ENCODE measurements at regions not wholly inside any gene's neighbourhood (a gene's known extent, or its start where the extent isn't known, plus 50 kb on each side); places are given as distances from the start of the nearest gene placed in this dataset.

DNA sequence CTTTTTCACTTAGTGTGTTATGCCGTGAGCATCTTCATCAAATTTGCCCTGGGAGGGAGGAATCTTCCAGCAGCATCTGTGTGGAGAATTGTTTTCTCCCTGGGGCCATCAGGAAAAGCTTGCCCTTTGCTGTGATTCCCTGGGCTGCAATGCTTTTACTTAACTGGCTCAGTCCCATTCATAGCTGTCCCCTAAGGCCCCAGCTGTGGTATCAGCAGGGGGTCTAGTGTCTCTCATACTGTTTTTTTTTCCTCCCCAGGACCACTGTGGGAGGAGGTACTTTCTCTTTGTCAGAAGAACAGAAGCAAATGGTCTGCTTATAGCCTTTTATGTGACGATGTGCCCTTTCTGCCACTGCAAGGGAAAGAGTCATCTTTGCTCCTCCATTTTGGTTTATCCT, 176.8 kb upstream of the CELF4 start:
- Histone ChIP-seq H3K27me3 (no peaks in the 10 kb centered on the region), H3K27ac (no peak overlapping the region), H3K9me3 (no peaks in the 10 kb centered on the region), H3K36me3 (no peaks in the 10 kb centered on the region), H3K4me3 (no peak overlapping the region), H3K4me1 (no peaks in the 10 kb centered on the region)
- no peak for DNase-seq (ENCODE audit: low spot score in 2 of 2)
- WGBS, 2 donors: 52 to 53% methylated on average over 2 of the region's 2 CpGs
- TF ChIP-seq POLR2A (IDR thresholded peaks at IDR 0.05) (no peak), EP300 (IDR thresholded peaks at IDR 0.05) (no peak)
- TF ChIP-seq, protein P1, sequence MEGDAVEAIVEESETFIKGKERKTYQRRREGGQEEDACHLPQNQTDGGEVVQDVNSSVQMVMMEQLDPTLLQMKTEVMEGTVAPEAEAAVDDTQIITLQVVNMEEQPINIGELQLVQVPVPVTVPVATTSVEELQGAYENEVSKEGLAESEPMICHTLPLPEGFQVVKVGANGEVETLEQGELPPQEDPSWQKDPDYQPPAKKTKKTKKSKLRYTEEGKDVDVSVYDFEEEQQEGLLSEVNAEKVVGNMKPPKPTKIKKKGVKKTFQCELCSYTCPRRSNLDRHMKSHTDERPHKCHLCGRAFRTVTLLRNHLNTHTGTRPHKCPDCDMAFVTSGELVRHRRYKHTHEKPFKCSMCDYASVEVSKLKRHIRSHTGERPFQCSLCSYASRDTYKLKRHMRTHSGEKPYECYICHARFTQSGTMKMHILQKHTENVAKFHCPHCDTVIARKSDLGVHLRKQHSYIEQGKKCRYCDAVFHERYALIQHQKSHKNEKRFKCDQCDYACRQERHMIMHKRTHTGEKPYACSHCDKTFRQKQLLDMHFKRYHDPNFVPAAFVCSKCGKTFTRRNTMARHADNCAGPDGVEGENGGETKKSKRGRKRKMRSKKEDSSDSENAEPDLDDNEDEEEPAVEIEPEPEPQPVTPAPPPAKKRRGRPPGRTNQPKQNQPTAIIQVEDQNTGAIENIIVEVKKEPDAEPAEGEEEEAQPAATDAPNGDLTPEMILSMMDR (IDR thresholded peaks at IDR 0.05): no peak

DNA sequence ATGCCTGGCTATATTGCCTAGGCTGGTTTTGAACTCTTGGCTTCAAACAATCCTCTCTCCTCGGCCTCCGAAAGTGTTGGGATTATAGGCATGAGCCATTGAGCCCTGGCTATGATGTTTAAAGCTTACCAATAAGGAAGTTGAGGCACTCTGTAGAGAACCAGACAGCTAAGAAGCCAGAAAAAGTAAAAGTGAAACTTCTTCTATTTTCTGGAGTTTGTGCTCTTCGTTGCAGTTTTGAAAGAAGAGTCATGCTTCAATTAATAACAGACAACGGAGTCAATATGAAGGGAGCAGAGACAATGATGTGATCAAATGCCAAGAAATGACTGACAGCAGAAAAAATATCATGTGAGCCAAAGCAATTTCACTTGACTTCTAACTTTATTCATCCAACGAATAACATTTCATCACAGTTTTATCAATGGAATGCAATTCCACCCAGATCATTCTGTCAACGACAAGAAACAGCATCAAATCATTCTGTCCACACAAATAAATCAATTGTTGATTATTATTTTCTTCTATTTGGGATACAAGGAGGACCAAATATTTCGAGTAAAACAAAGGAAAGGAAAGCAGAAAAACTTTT, 175.5 kb upstream of the CELF4 start:
- Histone ChIP-seq H3K9me3 (no peaks in the 10 kb centered on the region), H3K36me3 (no peaks in the 10 kb centered on the region), H3K4me3 (peak overlapping the region in 1 of 4 donors; percentile 3), H3K27me3 (no peaks in the 10 kb centered on the region), H3K4me1 (no peaks in the 10 kb centered on the region), H3K27ac (no peak overlapping the region)
- WGBS, 2 donors: 44% methylated on average over 7 of the region's 7 CpGs
- DNase-seq (ENCODE audit: low spot score in 2 of 2): no peak
- TF ChIP-seq POLR2A (IDR thresholded peaks at IDR 0.05) (no peak), EP300 (IDR thresholded peaks at IDR 0.05) (no peak)
- TF ChIP-seq, protein P1 (IDR thresholded peaks at IDR 0.05): no peak

DNA sequence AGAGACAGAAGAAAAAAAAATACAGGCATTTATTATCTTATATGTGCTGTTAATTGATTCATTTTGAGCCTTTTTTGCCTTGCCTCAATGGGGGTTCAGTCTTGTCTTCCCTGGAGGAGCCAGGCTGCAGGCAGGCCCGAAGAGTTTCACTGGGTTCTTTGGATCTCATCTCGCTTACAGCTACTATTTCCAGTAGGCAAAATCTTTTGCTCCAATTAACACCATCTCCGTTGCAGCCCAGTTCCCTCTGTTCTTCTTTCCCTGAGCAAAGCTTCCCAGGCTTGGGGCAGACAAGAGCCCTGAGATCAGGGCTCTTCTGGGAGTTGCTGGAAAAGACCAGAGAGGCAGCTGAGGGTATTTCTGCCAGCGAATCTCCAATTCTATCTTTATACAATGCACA, 168.8 kb upstream of the CELF4 start:
- DNase-seq (ENCODE audit: low spot score in 2 of 2): no peak
- WGBS, 2 donors: 77 to 89% methylated on average over 4 of the region's 4 CpGs
- no peak overlapping the region for H3K4me3 ChIP-seq
- H3K36me3 ChIP-seq: no peaks in the 10 kb centered on the region
- TF ChIP-seq, protein P1 (IDR thresholded peaks at IDR 0.05): no peak
- no peak for TF ChIP-seq POLR2A (IDR thresholded peaks at IDR 0.05)
- TF ChIP-seq EP300 (IDR thresholded peaks at IDR 0.05): no peak
- H3K27ac ChIP-seq: no peak overlapping the region
- no peaks in the 10 kb centered on the region for H3K27me3 ChIP-seq
- H3K9me3 ChIP-seq: no peaks in the 10 kb centered on the region
- no peaks in the 10 kb centered on the region for H3K4me1 ChIP-seq

DNA sequence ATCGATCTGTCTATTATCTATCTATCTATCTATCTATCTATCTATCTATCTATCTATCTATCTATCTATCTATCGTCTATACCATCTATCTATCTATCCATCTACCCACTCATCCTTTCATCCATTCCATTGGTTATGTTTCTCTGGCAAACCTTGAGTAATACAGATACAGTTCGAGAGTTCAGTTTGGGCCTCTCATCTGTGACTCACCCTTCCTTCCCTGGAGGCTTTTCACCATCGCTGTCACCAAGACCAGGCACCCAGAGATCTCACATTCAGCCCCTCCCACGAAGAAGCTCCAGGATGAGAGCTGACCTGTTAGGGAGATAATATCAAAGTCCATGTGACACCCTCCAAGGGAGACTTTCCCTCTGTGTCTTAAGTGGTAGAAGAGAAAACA, 164.1 kb upstream of the CELF4 start:
- H3K27me3 ChIP-seq: no peaks in the 10 kb centered on the region
- no peaks in the 10 kb centered on the region for H3K9me3 ChIP-seq
- no peak overlapping the region for H3K4me3 ChIP-seq
- 85 to 88% methylated on average over 5 of the region's 5 CpGs for WGBS, 2 donors
- no peak overlapping the region for H3K27ac ChIP-seq
- no peak for DNase-seq (ENCODE audit: low spot score in 2 of 2)
- no peaks in the 10 kb centered on the region for H3K4me1 ChIP-seq
- TF ChIP-seq EP300 (IDR thresholded peaks at IDR 0.05) (no peak), POLR2A (IDR thresholded peaks at IDR 0.05) (no peak)
- TF ChIP-seq, protein P1 (IDR thresholded peaks at IDR 0.05): no peak
- H3K36me3 ChIP-seq: no peaks in the 10 kb centered on the region

DNA sequence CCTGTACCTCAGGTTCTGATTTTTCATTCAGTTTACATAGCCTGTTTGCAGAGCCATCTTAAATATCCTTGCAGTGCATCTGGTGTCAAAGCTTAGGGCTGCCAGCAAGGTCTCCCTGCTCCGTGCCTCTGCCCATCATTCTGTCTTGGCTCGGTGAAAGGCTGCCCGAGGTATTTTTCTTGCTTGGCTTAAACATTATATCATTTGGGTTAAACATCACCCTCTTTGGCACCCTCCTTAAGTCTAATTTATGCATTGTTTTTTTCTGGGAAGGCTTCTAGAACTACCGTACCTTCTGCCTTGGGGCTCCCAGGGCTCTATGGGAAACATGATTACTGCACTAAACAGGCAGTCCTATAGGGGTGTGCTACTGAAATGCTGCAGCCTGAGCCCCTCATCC, 158.6 kb upstream of the CELF4 start:
- no peak for DNase-seq (ENCODE audit: low spot score in 2 of 2)
- Histone ChIP-seq H3K27ac (no peak overlapping the region), H3K27me3 (no peaks in the 10 kb centered on the region), H3K4me3 (no peak overlapping the region), H3K9me3 (no peaks in the 10 kb centered on the region), H3K36me3 (no peaks in the 10 kb centered on the region), H3K4me1 (no peaks in the 10 kb centered on the region)
- 85 to 87% methylated on average over 4 of the region's 4 CpGs for WGBS, 2 donors
- TF ChIP-seq, protein P1 (IDR thresholded peaks at IDR 0.05): no peak
- TF ChIP-seq EP300 (IDR thresholded peaks at IDR 0.05) (no peak), POLR2A (IDR thresholded peaks at IDR 0.05) (no peak)
